GM19043 (cell line): ENCODE measurements at regions not wholly inside any gene's neighbourhood (a gene's known extent, or its start where the extent isn't known, plus 50 kb on each side); places are given as distances from the start of the nearest gene placed in this dataset.

Experiments used
- ATAC-seq: cut with Tn5 transposase; IDR thresholded peaks from one replicate; pipeline ENCODE4 v1.9.1; 2021; ENCODE audit warnings: low read depth; ENCODE audit not compliant: unreplicated experiment

DNA sequence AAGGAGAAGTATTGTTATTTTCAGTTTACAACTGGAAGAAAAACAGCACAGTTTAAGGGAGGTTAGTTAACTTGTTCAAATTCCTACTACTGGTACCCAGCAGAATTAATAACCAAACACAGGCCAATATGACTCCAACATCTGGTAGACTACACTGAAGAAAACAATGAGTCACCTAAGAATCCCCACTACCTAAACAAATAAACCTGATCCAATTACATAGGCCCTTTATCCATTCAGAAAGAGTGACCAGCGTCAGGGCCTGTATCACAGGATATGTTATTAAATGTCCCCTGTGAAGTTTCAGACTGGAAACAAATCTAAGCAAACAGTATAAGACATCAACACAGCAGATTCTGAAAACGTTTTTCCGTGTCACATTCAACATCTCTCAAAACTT is 492.5 kb upstream of the INTU start:
- ATAC-seq: no peak

GRCh38 chr4:127141856-127142255 is 490.9 kb upstream of the INTU start:
- ATAC-seq: no peak

DNA sequence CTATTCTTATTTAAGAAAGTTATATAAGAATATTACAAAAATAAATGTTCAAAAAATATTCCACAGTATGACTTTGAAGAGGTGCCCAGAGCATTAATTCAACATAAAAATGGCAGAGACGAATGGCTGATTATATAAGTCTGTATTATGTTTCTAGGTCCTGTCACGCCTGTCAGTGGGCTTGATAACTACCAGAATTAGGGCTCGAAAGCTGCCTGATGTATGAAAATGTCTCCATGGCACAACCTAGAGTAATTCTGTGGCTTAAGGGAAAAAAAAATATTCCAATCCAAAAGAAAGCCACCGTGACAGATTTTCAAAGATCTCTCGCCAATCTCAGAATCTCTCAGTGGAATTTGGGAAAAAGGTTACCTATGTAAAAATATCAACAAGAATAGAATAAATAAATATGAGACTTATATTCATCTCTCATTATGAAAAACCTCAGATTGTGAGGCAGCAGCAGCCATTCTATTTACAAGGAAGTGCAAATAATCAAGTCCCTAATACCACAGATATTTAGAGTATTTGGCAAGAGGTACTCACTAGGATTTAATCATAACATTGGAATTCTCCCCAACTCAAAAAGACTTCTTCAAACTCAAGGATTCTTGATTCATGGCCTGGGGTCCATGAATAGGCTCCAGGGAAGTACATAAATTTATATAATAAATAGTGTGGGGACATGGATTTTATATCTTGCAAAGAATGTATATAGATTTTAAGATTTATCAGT is 489.1 kb upstream of the INTU start:
- ATAC-seq: no peak

- no peak for ATAC-seq
Measured at GRCh38 chr4:127145006-127145540, 487.7 kb upstream of the INTU start.

- ATAC-seq: no peak
Measured at GRCh38 chr4:127148165-127148564, 484.6 kb upstream of the INTU start.

DNA sequence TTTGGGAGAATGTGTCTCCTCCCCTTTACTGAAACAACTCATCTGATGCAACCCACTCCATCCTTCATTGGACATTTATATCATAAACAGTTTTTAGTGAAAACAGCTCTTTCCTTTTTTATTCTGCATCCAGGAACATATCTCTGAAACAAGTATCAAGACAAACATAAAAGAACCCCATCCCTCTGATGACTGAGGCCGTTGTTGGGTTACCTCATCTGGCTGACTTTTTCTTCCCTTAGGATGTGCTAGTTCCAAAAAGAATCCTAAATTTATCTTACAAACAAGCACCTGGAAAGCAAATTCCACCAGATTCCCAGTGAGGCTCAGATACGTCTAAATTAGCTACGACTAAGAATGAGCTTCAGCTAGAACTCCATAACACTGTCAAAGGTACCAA is 483.7 kb upstream of the INTU start:
- ATAC-seq: no peak

- ATAC-seq: no peak
Measured at GRCh38 chr4:127151941-127152340, 480.8 kb upstream of the INTU start.

DNA sequence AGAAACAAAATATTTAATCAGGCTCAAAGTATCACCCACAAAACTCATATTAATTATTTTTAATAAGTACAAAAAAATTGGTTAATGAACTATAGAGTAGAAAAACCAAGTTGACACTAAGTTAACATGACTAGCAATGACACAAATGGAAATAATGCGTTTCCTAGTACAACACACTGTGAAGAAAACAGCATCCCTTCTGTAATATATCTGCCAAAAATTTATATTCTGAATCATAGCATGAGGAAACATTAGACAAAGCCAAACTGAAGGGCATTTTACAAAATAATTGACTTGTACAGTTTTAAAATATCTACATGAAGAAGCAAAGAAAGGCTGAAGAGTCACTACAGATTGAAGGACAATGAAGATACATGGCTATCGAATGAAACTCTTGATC is 477.6 kb upstream of the INTU start:
- ATAC-seq: no peak

GRCh38 chr4:127155555-127155954 is 477.2 kb upstream of the INTU start:
- ATAC-seq: no peak

- no peak for ATAC-seq
Measured at GRCh38 chr4:127162741-127163140, 470.0 kb upstream of the INTU start.

- no peak for ATAC-seq
Measured at GRCh38 chr4:127165971-127166370, 466.8 kb upstream of the INTU start.

GRCh38 chr4:127174201-127174600 is 458.6 kb upstream of the INTU start:
- no peak for ATAC-seq

DNA sequence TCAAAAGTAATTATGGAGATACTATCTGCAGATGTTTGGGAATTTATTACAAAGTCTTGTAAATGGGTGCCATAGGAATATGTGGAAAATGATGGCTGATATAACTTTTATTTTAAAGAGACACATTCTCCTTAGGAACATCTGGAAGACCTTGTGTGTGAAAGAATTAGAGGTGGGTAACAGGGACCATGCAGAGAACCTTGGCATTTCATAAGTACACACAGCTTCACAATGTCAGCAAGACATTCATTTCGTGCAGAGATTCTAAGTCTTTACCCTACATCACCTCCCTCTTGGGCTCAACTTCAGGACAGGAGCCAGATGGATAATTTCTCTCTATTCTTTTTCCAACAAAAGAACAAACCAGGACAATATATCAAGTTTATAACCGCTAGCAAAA is 458.1 kb upstream of the INTU start:
- no peak for ATAC-seq

GRCh38 chr4:127179256-127180087 is 453.3 kb upstream of the INTU start:
- ATAC-seq: no peak

DNA sequence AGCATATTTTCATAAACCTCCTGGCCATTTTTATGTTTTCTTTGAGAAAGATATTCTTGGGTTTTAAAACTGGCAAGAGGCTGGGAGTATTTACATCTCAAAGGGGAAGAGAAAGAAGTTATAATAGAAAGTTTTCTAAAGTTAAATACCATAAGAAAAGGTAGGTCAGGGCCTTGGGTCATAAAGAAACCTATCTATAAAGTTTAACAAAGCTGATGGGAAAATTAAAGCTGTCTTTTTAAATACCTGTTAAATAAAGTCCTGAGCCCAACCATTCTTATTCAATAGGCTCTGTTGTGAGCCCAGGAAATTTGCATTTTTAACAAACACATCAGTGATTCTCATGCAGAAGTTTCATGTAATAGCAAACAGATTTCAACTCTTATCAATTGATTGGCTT is 451.8 kb upstream of the INTU start:
- ATAC-seq: no peak

DNA sequence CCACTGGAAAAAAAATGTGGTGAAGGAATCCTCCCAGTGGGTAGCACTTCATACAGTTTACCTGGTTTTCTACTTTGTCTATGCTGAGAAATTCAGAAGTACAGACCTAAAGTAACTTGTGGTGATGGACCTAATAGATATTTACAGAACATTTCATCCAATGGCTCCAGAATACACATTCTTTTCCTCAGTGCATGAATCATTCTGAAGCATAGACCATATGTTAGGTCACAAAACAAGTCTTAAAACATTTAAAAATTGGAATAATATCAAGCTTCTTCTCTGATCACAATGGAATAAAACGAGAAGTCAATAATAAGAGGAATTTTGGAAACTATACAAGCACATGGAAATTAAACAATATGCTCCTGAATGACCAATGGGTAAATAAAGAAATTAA is 450.1 kb upstream of the INTU start:
- ATAC-seq: no peak

GRCh38 chr4:127188847-127189246 is 443.9 kb upstream of the INTU start:
- no peak for ATAC-seq

DNA sequence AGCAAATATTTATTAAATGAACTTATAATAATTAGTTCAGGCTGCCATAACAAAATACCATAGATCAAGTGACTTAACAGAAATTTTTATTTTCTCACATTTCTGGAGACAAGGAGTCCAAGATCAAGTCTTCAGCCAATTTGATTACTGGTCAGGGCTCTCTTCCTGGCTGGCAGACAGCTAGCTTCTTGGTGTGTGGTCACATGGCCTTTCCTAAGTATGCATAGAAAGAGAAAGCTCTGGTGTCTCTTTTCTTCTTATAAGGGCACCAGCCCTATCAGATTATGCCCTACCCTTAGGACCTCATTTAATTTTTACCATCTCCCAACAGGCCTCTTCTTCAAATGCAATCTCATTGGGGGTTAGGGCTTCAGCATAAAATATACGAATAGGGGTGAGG is 438.5 kb upstream of the INTU start:
- ATAC-seq: no peak

DNA sequence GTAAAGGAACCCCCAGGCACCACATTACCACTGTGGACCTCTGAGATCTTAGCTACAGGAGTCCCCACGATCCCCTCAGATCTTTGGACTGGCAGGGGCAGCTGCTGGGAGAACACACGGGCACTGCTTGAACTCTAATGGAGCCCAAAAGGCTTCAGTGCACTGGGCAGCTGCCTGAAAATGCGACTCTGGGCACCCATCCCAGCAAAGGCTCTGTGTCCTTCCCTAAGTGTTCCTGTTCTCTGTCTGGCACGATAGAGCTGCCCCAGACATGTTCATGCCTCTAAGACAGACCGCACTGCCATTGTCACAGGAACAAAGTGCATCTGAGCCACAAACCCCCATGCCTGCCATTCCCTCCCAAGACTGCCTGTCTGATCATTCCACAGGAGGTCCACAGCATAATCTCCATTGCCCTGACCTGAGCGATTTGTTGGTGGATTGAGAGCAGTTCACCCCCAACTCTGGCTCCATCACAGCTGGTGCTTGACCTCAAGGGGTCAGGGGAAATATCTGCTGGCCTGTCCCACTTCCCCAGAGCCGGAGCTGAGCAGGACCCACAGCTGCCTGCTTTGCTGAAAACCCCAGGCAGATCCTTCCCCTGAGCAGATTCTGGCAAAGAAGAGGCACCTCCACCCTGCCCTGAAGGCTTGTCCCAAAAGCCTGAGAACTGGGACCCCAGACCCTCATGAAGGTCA is 436.0 kb upstream of the INTU start:
- ATAC-seq: no peak

GRCh38 chr4:127203562-127204200 is 429.1 kb upstream of the INTU start:
- ATAC-seq: no peak

DNA sequence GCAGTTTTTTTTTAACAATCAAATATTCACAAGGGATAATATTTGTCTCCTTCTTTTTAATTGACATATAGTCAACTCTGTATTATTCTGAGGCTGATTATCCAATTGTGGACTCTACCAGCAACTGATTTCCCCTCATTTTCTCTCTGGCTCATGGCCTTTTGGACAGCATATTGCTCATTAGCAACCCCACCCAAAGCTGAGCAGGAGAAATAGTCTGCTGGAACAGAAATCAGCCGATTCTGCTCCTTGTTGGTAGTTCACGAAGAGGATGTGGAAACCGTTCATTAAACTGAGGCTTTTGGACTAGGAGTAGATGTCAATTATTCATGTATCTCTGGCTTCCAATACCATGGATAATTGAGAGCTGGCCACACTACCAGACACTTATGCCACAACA is 428.4 kb upstream of the INTU start:
- no peak for ATAC-seq
